GM12878 (cell line): ENCODE measurements at regions not wholly inside any gene's neighbourhood (a gene's known extent, or its start where the extent isn't known, plus 50 kb on each side); places are given as distances from the start of the nearest gene placed in this dataset.

Experiments used
- ATAC-seq: fragments of 200-7000 bp; cut with Tn5 transposase; 3 replicates; pipeline ENCODE4 v1.9.1; 2020; ENCODE audit warnings: mild to moderate bottlenecking, moderate library complexity
- BruUV-seq: library from RNA; stranded (reverse); fragments of 400-500 nt; replicated peaks from 2 replicates; lab custom pipeline; 2021; lab: Mats Ljungman, UMichigan
- CTCF ChIA-PET: fragments of 300-600 bp; sonication (Branson Sonifier 250); formaldehyde crosslinking; extraction: SDS; loops from one replicate; lab custom pipeline; 2021; ENCODE audit warnings: inconsistent platforms; lab: Yijun Ruan, JAX
- POLR2A ChIA-PET: fragments of 350-600 bp; formaldehyde crosslinking; extraction: SDS; loops from one replicate; lab custom pipeline; 2021; ENCODE audit warnings: inconsistent platforms; lab: Charles Lee
- RAD21 ChIA-PET: fragments of 300-600 bp; sonication (Branson Sonifier 250); formaldehyde crosslinking; loops from one replicate; lab custom pipeline; 2023; ENCODE audit warnings: antibody characterized with exemption; ENCODE audit not compliant: unreplicated experiment; lab: Charles Lee
- SMC1A ChIA-PET: fragments of 300-600 bp; sonication (Branson Sonifier 250); formaldehyde crosslinking; loops from one replicate; lab custom pipeline; 2023; ENCODE audit not compliant: unreplicated experiment, uncharacterized antibody; lab: Charles Lee
- DNase-seq: peaks from one replicate; pipeline ENCODE4 v3.0.0-alpha.2; 2011; ENCODE audit warnings: low read depth, low spot score
- FAIRE-seq: peaks from 3 replicates; lab custom pipeline; 2011; peaks lifted over from hg19 to GRCh38; lab: Jason Lieb, UNC
- H2AFZ ChIP-seq: 2 replicates; pipeline ENCODE4 v1.6.0; 2011; ENCODE audit warnings: low read depth, low read length, control low read depth; ENCODE audit not compliant: control insufficient read depth
- H3K27ac ChIP-seq: 2 replicates; pipeline ENCODE4 v1.5.1; 2011; ENCODE audit warnings: control low read depth; ENCODE audit not compliant: control insufficient read depth, insufficient read depth
- H3K27me3 ChIP-seq, 2 experiments: replicated peaks in 1 of 2; 2 replicates each; pipeline versions ENCODE4 v1.6.0 to v1.6.1; 2011; ENCODE audit warnings: low read length in 1 of 2; ENCODE audit not compliant: control insufficient read depth in 2 of 2, insufficient read depth in 2 of 2
- H3K36me3 ChIP-seq, 2 experiments: 2 replicates each; pipeline ENCODE4 v1.5.1; 2011; ENCODE audit warnings: low read length in 1 of 2; ENCODE audit not compliant: control insufficient read depth in 2 of 2, insufficient read depth in 2 of 2
- H3K4me1 ChIP-seq: 2 replicates; pipeline ENCODE4 v1.6.1; 2011; ENCODE audit warnings: mild to moderate bottlenecking, low read length, moderate library complexity, mixed read lengths; ENCODE audit not compliant: control insufficient read depth, insufficient read depth
- H3K4me2 ChIP-seq: 2 replicates; pipeline ENCODE4 v1.6.0; 2011; ENCODE audit warnings: control low read depth; ENCODE audit not compliant: control insufficient read depth, insufficient read depth
- H3K4me3 ChIP-seq: fragments of 200-600 bp; sonication (generic); 2 replicates; pipeline ENCODE4 v1.5.1; 2016
- H3K79me2 ChIP-seq: 2 replicates; pipeline ENCODE4 v1.6.0; 2011; ENCODE audit warnings: low read length; ENCODE audit not compliant: control insufficient read depth, insufficient read depth
- H3K9ac ChIP-seq: 2 replicates; pipeline ENCODE4 v1.8.0; 2011; ENCODE audit warnings: low read length, control low read depth, mixed read lengths; ENCODE audit not compliant: control insufficient read depth, insufficient read depth
- H3K9me3 ChIP-seq: replicated peaks from 3 replicates; pipeline ENCODE4 v1.5.1; 2011; ENCODE audit warnings: mild to moderate bottlenecking, low read length; ENCODE audit not compliant: control insufficient read depth, insufficient read depth
- H4K20me1 ChIP-seq: 2 replicates; pipeline ENCODE4 v1.6.0; 2011; ENCODE audit not compliant: control insufficient read depth, insufficient read depth
- BRCA1 ChIP-seq: IDR thresholded peaks from 2 replicates; pipeline ENCODE4 v1.6.1; 2011; ENCODE audit warnings: low read depth, low read length, improper control_type of control experiment
- EGR1 ChIP-seq, 2 experiments: IDR thresholded peaks; 1 replicate in 1 of 2; 2 replicates in 1 of 2; pipeline ENCODE4 v1.6.1; 2011 to 2012; ENCODE audit warnings: low read depth in 2 of 2, low read length in 2 of 2, borderline replicate concordance in 1 of 2, mild to moderate bottlenecking in 1 of 2, moderate library complexity in 1 of 2
- ESRRA ChIP-seq: IDR thresholded peaks from 2 replicates; pipeline ENCODE4 v1.6.1; 2012; ENCODE audit warnings: mild to moderate bottlenecking, low read length, improper control_type of control experiment
- GABPA ChIP-seq: IDR thresholded peaks from 2 replicates; pipeline ENCODE4 v1.6.1; 2014; ENCODE audit warnings: antibody characterized with exemption, low read depth, mild to moderate bottlenecking, inconsistent platforms
- JUND ChIP-seq: IDR thresholded peaks from 2 replicates; pipeline ENCODE4 v1.6.1; 2012; ENCODE audit warnings: low read depth, mild to moderate bottlenecking, low read length, improper control_type of control experiment, moderate library complexity
- MEF2B ChIP-seq: fragments of 450-650 bp; IDR thresholded peaks from 2 replicates; pipeline ENCODE4 v1.6.1; 2018; ENCODE audit warnings: mild to moderate bottlenecking, moderate library complexity; ENCODE audit not compliant: partially characterized antibody, poor library complexity, severe bottlenecking
- NFXL1 ChIP-seq: fragments of 450-650 bp; IDR thresholded peaks from 2 replicates; pipeline ENCODE4 v1.6.1; 2017; ENCODE audit warnings: antibody characterized with exemption, mild to moderate bottlenecking, borderline replicate concordance
- NFYA ChIP-seq: IDR thresholded peaks from 2 replicates; pipeline ENCODE4 v1.6.1; 2011; ENCODE audit warnings: low read depth, mild to moderate bottlenecking, low read length, improper control_type of control experiment, borderline replicate concordance
- TAF1 ChIP-seq: IDR thresholded peaks from 2 replicates; pipeline ENCODE4 v1.6.1; 2011; ENCODE audit warnings: mild to moderate bottlenecking, low read depth, low read length, borderline replicate concordance
- TCF12 ChIP-seq: IDR thresholded peaks from 2 replicates; pipeline ENCODE4 v1.6.1; 2011; ENCODE audit warnings: low read depth, mild to moderate bottlenecking, low read length
- ZZZ3 ChIP-seq: IDR thresholded peaks from 2 replicates; pipeline ENCODE4 v1.6.1; 2011; ENCODE audit warnings: low read depth; ENCODE audit not compliant: control insufficient read depth, insufficient read length
- WGBS: methylation state at CpG from one replicate; pipeline ENCODE4 v1.1.6; 2016; ENCODE audit warnings: low lambda C conversion rate; ENCODE audit not compliant: insufficient replicate concordance, insufficient coverage; ENCODE audit errors: missing lambda C conversion rate; 5-methylcytosine and 5-hydroxymethylcytosine counted together
- in situ Hi-C: fragments of 300-500 bp; cut with MboI; formaldehyde crosslinking; loops from 9 replicates; pipeline ENCODE4 v1.14.3; 2018; ENCODE audit warnings: mixed read lengths
- intact Hi-C: fragments of 100-400 bp; cut with micrococcal nuclease; formaldehyde crosslinking; loops from one replicate; pipeline ENCODE4 v1.14.2; 2022; ENCODE audit not compliant: unreplicated experiment
- TF ChIP-seq, protein P1 (sequence below): fragments of 450-650 bp; conservative IDR thresholded peaks from 2 replicates; pipeline ENCODE4 v1.6.1; 2017; ENCODE audit warnings: mild to moderate bottlenecking, moderate library complexity
- TF ChIP-seq, protein P2 (sequence below): fragments of 450-650 bp; IDR thresholded peaks from 2 replicates; pipeline ENCODE4 v1.6.1; 2017; ENCODE audit warnings: mild to moderate bottlenecking, low read depth, inconsistent platforms; ENCODE audit not compliant: poor library complexity, severe bottlenecking
- TF ChIP-seq, protein P3 (sequence below): fragments of 450-650 bp; IDR thresholded peaks from 2 replicates; pipeline ENCODE4 v1.6.1; 2017; ENCODE audit warnings: mild to moderate bottlenecking

DNA sequence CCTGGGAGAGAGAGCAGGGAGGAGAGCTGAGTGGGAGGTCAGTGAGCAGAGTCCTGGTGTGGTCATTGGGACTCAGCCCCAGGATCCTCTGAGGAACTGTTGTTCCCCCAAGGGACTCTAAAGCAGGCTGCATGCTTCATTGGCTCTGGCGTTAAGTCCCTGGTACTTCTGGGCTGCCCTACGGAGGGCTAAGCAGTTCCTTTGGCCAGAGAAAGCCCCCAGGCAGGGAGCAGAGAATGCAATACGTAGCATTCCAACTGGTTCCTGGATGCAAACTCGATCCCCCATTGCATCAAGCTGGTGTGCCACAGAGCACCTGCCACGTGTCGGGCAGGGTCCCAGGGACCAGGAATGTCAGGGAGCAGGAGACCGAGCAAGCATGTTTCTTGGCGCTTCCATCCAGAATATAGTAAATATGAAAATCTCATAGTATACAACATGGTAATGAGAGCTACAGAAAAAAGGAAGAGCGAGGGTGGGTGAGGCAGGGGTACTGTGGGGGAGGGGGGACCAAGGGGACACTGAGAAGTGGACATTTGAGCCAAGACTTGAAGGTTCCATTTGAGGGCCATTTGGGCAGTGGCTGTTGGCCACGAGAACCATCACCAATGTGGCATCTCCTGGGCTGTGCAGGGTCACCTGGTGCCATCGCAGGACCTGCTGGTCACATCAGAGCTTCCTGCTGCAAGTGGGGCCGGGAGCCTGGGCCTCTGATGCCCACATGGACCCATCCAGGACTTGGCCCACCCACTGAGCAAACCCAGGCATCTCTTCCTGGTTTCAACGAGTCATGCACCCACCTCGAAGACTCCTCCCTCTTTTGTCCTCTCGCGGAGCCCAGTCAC, 160.4 kb downstream of the ASB1 start (continued):
- TF ChIP-seq, protein P1, sequence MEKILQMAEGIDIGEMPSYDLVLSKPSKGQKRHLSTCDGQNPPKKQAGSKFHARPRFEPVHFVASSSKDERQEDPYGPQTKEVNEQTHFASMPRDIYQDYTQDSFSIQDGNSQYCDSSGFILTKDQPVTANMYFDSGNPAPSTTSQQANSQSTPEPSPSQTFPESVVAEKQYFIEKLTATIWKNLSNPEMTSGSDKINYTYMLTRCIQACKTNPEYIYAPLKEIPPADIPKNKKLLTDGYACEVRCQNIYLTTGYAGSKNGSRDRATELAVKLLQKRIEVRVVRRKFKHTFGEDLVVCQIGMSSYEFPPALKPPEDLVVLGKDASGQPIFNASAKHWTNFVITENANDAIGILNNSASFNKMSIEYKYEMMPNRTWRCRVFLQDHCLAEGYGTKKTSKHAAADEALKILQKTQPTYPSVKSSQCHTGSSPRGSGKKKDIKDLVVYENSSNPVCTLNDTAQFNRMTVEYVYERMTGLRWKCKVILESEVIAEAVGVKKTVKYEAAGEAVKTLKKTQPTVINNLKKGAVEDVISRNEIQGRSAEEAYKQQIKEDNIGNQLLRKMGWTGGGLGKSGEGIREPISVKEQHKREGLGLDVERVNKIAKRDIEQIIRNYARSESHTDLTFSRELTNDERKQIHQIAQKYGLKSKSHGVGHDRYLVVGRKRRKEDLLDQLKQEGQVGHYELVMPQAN, result no peak

DNA sequence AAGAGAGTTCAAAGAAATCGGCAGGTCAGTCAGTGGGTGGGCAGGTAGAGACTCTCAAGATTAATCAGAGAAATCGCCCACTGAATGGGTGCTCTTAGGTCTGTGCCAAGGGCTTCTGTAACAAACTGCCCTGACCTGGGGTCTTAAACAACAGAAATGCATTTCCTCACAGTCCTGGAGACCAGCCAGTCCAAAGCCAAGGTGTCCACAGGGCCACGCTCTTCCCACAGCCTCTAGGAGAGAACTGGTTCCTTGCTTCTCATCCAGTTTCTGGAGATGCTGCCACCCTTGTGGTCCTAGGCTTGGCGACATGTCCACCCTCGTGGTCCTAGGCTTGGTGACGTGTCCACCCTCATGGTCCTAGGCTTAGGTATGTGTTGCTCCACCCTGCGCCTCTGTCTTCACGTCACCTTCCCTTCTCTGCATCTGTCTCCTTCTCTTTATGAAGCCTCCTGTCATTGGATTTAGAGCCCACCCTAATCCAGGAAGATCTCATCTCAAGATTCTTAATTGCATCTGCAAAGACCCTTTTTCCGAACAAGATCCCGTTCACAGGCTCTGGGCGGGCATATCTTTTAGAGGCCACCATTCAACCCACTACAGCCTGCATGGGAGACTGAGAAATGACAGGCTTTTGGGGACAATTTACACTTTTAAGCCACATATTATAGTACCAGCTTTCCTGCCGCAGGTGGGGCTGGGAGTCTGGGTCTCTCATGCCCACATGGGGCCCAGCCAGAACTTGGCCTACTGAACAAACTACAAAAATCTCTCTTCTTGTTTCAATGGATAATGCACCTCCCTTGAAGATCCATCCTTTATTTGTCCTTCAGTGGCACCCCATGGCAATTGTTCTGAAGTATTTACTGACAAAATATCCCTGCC, 161.3 kb downstream of the ASB1 start:
- Histone ChIP-seq H3K4me1 (no peaks in the 10 kb centered on the region), H3K4me3 (no peak overlapping the region), H3K36me3 (no peaks in the 10 kb centered on the region), H3K27ac (no peak overlapping the region), H4K20me1 (no peaks in the 10 kb centered on the region), H3K9me3 (no peaks in the 10 kb centered on the region), H3K9ac (no peak overlapping the region), H3K27me3 (no peaks in the 10 kb centered on the region), H2AFZ (no peak overlapping the region), H3K4me2 (no peak overlapping the region), H3K79me2 (no peaks in the 10 kb centered on the region)
- DNase-seq, result no peak
- ChIA-PET POLR2A (no interaction called here), CTCF (no interaction called here), SMC1A (no interaction called here), RAD21 (no interaction called here)
- in situ Hi-C loops, result no loop called here
- no peak for ATAC-seq
- FAIRE-seq, result no peak
- 19% methylated on average over 12 of the region's 12 CpGs for WGBS
- no TSS peak for BruUV-seq
- intact Hi-C loops, result no loop called here
- no peak for TF ChIP-seq EGR1 (IDR thresholded peaks at IDR 0.05; ENCODE audit: borderline replicate concordance in 1 of 2, low read depth in 2 of 2, low read length in 2 of 2)
- no peak for TF ChIP-seq JUND
- TF ChIP-seq ESRRA, result no peak
- no peak for TF ChIP-seq ZZZ3
- no peak for TF ChIP-seq GABPA
- TF ChIP-seq NFXL1, result no peak
- TF ChIP-seq TAF1, result no peak
- TF ChIP-seq, protein P2, sequence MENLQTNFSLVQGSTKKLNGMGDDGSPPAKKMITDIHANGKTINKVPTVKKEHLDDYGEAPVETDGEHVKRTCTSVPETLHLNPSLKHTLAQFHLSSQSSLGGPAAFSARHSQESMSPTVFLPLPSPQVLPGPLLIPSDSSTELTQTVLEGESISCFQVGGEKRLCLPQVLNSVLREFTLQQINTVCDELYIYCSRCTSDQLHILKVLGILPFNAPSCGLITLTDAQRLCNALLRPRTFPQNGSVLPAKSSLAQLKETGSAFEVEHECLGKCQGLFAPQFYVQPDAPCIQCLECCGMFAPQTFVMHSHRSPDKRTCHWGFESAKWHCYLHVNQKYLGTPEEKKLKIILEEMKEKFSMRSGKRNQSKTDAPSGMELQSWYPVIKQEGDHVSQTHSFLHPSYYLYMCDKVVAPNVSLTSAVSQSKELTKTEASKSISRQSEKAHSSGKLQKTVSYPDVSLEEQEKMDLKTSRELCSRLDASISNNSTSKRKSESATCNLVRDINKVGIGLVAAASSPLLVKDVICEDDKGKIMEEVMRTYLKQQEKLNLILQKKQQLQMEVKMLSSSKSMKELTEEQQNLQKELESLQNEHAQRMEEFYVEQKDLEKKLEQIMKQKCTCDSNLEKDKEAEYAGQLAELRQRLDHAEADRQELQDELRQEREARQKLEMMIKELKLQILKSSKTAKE, result no peak
- no peak for TF ChIP-seq NFYA
- TF ChIP-seq, protein P3, sequence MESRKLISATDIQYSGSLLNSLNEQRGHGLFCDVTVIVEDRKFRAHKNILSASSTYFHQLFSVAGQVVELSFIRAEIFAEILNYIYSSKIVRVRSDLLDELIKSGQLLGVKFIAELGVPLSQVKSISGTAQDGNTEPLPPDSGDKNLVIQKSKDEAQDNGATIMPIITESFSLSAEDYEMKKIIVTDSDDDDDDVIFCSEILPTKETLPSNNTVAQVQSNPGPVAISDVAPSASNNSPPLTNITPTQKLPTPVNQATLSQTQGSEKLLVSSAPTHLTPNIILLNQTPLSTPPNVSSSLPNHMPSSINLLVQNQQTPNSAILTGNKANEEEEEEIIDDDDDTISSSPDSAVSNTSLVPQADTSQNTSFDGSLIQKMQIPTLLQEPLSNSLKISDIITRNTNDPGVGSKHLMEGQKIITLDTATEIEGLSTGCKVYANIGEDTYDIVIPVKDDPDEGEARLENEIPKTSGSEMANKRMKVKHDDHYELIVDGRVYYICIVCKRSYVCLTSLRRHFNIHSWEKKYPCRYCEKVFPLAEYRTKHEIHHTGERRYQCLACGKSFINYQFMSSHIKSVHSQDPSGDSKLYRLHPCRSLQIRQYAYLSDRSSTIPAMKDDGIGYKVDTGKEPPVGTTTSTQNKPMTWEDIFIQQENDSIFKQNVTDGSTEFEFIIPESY, result no peak
- TF ChIP-seq BRCA1, result no peak
- no peak for TF ChIP-seq MEF2B
- no peak for TF ChIP-seq TCF12
